ENCODE measurements at regions not wholly inside any gene's neighbourhood (a gene's known extent, or its start where the extent isn't known, plus 50 kb on each side); places are given as distances from the start of the nearest gene placed in this dataset.

DNA sequence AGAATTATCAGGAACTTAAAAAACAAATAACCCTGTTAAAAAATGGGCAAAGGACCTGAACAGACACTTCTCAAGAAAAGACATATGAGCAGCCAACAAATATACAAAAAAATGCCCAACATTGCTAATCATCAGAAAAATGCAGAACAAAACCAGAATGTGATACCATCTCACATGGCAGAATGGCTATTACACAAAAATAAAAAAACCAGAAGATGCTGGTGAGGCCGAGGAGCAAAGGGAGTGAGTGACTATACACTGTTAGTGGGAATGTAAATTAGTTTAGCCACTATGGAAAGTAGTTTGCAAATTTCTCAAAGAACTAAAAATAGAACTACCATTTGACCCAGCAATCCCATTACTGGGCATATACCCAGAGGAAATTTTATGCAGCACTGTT, 95.8 kb upstream of the DSEL start:
- Histone ChIP-seq H3K27ac (no peak overlapping the region), H3K27me3 (no peaks in the 10 kb centered on the region), H3K4me1 (no peaks in the 10 kb centered on the region), H3K4me3 (no peak overlapping the region), H3K9me3 (no peaks in the 10 kb centered on the region), H3K36me3 (no peaks in the 10 kb centered on the region)
- WGBS, 2 donors, result 89 to 92% methylated on average over 1 of the region's 1 CpG
- TF ChIP-seq, protein P1, sequence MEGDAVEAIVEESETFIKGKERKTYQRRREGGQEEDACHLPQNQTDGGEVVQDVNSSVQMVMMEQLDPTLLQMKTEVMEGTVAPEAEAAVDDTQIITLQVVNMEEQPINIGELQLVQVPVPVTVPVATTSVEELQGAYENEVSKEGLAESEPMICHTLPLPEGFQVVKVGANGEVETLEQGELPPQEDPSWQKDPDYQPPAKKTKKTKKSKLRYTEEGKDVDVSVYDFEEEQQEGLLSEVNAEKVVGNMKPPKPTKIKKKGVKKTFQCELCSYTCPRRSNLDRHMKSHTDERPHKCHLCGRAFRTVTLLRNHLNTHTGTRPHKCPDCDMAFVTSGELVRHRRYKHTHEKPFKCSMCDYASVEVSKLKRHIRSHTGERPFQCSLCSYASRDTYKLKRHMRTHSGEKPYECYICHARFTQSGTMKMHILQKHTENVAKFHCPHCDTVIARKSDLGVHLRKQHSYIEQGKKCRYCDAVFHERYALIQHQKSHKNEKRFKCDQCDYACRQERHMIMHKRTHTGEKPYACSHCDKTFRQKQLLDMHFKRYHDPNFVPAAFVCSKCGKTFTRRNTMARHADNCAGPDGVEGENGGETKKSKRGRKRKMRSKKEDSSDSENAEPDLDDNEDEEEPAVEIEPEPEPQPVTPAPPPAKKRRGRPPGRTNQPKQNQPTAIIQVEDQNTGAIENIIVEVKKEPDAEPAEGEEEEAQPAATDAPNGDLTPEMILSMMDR (IDR thresholded peaks at IDR 0.05), result no peak
- TF ChIP-seq EP300 (IDR thresholded peaks at IDR 0.05) (no peak), POLR2A (IDR thresholded peaks at IDR 0.05) (no peak)
- no peak for DNase-seq (ENCODE audit: low spot score in 2 of 2)

DNA sequence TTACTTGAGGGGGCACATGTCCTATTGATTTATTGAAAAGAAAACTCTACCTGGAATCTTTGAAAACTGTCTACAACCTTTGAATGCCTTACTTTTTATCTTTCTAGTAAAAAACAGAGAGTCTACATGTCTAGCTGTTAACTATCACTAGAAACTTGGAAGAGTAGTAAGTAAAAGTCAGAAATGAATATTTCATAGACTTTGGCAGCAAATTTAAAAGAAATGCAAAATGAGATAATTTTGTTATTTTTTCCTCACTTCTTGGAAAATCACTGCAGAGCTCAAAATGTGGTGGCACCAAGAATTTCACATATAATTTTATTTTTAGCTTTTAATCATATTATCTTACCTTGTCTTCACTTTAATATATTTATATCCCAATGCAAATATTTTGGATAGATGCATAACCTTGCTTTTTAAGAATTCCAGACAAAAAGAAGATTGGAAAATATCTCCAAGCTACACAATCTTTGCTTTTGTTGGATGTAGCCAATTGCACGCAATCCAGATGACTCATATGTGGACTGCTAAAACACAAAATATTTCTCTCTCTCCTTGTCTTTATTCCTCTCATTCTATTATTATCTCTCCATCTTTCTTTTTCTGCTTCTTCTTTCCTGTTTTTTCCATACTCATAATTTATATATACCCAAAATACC, 92.2 kb upstream of the DSEL start:
- WGBS, 2 donors, result 50 to 52% methylated on average over 1 of the region's 1 CpG
- Histone ChIP-seq H3K4me3 (no peak overlapping the region), H3K27ac (no peak overlapping the region), H3K27me3 (no peaks in the 10 kb centered on the region), H3K36me3 (no peaks in the 10 kb centered on the region), H3K4me1 (no peaks in the 10 kb centered on the region), H3K9me3 (peaks cover 0 to 6% (median 0%) of the 10 kb centered on the region in 4 donors)
- no peak for DNase-seq (ENCODE audit: low spot score in 2 of 2)
- TF ChIP-seq EP300 (IDR thresholded peaks at IDR 0.05) (no peak), POLR2A (IDR thresholded peaks at IDR 0.05) (no peak)
- TF ChIP-seq, protein P1 (IDR thresholded peaks at IDR 0.05), result no peak

DNA sequence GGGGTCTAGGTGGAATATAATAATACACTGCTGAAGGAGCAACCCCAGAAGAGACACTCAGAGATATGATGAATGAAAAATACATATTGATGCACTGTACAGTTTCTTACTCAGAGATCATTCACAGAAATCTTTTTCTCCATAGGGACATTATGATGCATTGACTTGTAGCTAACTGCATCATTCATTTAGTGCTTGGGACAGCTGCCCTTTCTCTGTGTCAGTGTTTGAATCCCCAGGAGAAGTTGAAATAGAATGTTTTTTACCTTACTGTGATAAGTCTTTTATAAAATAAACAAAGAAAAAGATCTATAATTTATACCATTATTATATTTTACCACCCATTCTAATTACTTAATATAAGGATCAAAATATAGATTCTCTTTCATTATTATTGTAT, 91.7 kb upstream of the DSEL start:
- no peak overlapping the region for H3K27ac ChIP-seq
- DNase-seq (ENCODE audit: low spot score in 2 of 2), result no peak
- no peaks in the 10 kb centered on the region for H3K27me3 ChIP-seq
- no peak overlapping the region for H3K4me3 ChIP-seq
- TF ChIP-seq, protein P1 (IDR thresholded peaks at IDR 0.05), result no peak
- TF ChIP-seq POLR2A (IDR thresholded peaks at IDR 0.05) (no peak), EP300 (IDR thresholded peaks at IDR 0.05) (no peak)
- peaks cover 0 to 11% (median 0%) of the 10 kb centered on the region in 4 donors for H3K9me3 ChIP-seq
- no peaks in the 10 kb centered on the region for H3K4me1 ChIP-seq
- H3K36me3 ChIP-seq, result no peaks in the 10 kb centered on the region

DNA sequence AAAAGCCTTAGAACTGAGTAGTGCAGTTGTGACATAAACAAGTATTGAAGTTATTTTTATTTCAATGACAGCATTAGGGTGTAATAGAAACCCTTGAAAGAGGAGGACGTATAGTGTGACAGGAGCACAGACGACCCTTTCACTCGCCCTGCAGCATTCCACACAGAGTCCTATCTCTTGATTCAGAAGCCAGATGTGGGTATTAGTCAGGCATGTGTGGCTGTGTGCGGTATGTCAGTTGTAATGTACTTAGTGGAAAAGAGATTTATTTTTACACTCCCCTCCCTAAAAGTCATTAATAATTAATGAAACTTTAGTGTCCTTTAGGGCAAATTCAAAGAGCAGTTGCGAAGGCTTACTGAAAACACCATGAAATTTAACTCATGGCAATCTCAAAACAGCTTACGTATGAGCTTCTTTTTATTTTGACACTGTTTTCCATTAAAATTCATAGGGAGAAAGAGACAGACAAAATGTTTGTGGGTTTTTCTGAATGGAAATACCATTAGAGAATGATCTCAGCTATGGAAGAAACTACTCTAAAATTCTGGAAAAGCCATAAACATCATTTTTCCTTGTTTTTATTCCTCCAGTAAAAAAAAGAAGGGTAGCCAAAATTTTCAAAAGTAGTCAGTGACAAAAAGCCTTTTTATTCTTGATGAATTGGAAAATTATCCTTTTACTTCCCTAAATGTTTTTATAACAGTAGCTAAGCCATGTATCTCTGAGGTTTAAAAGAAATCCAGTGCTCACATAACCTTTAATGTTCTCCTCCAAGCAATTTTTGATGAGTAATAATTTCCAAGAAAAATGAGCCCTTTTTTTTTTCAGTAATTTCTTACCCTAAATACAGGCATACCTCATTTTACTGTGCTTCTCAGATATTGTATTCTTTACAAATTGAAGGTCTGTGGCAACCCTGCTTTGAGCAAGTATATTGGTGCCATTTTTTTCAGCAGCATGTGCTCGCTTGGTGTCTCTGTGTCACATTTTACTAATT, 84.0 kb upstream of the DSEL start:
- TF ChIP-seq POLR2A (IDR thresholded peaks at IDR 0.05), result no peak
- TF ChIP-seq, protein P1 (IDR thresholded peaks at IDR 0.05), result no peak
- no peak for TF ChIP-seq EP300 (IDR thresholded peaks at IDR 0.05)
- Histone ChIP-seq H3K9me3 (peaks cover 0 to 26% (median 3%) of the 10 kb centered on the region in 4 donors), H3K4me1 (peaks cover 0 to 9% (median 0%) of the 10 kb centered on the region in 4 donors), H3K27ac (no peak overlapping the region), H3K4me3 (no peak overlapping the region), H3K27me3 (no peaks in the 10 kb centered on the region), H3K36me3 (no peaks in the 10 kb centered on the region)
- 34 to 37% methylated on average over 7 of the region's 7 CpGs for WGBS, 2 donors
- no peak for DNase-seq (ENCODE audit: low spot score in 2 of 2)

DNA sequence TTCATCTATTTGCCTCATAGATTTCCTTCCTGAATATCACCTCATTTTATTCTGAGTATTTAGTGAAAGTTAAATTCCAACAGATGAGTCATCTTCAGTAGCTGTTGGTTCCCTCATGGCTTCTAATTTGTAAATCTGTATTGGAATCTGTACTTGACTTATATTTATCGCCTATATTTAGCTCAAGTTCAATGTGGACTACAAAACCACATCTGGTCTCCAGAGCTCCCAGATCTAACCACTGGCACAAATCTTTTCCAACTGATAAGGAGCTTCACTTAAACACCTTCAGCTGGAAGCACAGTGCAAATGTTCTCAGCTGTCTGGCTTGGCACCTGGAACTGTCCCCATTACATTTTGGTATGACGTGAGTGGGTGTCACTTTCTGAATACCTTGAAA, 82.8 kb upstream of the DSEL start:
- Histone ChIP-seq H3K4me3 (no peak overlapping the region), H3K27me3 (no peaks in the 10 kb centered on the region), H3K36me3 (no peaks in the 10 kb centered on the region), H3K9me3 (peaks cover 0 to 26% (median 4%) of the 10 kb centered on the region in 4 donors), H3K4me1 (peaks cover 0 to 9% (median 0%) of the 10 kb centered on the region in 4 donors), H3K27ac (no peak overlapping the region)
- DNase-seq (ENCODE audit: low spot score in 2 of 2), result no peak
- TF ChIP-seq EP300 (IDR thresholded peaks at IDR 0.05) (no peak), POLR2A (IDR thresholded peaks at IDR 0.05) (no peak)
- TF ChIP-seq, protein P1 (IDR thresholded peaks at IDR 0.05), result no peak
- 73 to 88% methylated on average over 2 of the region's 2 CpGs for WGBS, 2 donors
